LNCAP (cell line): ENCODE measurements at regions not wholly inside any gene's neighbourhood (a gene's known extent, or its start where the extent isn't known, plus 50 kb on each side); places are given as distances from the start of the nearest gene placed in this dataset.

Source experiments
- CTCF ChIP-seq: fragments of 450-650 bp; IDR thresholded peaks from 2 replicates; pipeline ENCODE4 v1.5.1; 2017; ENCODE audit warnings: mild to moderate bottlenecking

GRCh38 chr12:19991146-19991545 is 377.2 kb upstream of the PDE3A start:
- no peak for TF ChIP-seq CTCF

GRCh38 chr12:19992311-19992710 is 376.0 kb upstream of the PDE3A start:
- TF ChIP-seq CTCF = no peak

- peak; percentile 44; the same call in 1 of the 2 replicates for TF ChIP-seq CTCF
Measured at GRCh38 chr12:19994968-19995367, 373.4 kb upstream of the PDE3A start.

- TF ChIP-seq CTCF = no peak
Measured at GRCh38 chr12:19997656-19998400, 370.5 kb upstream of the PDE3A start.

- TF ChIP-seq CTCF = no peak
Measured at GRCh38 chr12:19998411-19998810, 369.9 kb upstream of the PDE3A start.

- TF ChIP-seq CTCF = no peak
Measured at GRCh38 chr12:19998961-19999804, 369.2 kb upstream of the PDE3A start.

GRCh38 chr12:19999805-20000138 is 368.6 kb upstream of the PDE3A start:
- no peak for TF ChIP-seq CTCF
